Uterus (tissue), 3 donors: ENCODE measurements at regions not wholly inside any gene's neighbourhood (a gene's known extent, or its start where the extent isn't known, plus 50 kb on each side); places are given as distances from the start of the nearest gene placed in this dataset.

Experiments used
- DNase-seq, 2 donors: peaks; one replicate each; pipeline ENCODE4 v3.0.0-alpha.2; 2019 to 2020
- H3K27ac ChIP-seq, 2 donors: fragments of 200-600 bp; sonication (generic); 1 replicate in 1 of 2; 2 replicates in 1 of 2; pipeline ENCODE4 v1.5.1; 2016 to 2018
- H3K27me3 ChIP-seq, 2 donors: fragments of 200-600 bp; sonication (generic); one replicate each; pipeline ENCODE4 v1.5.1; 2018 to 2019; ENCODE audit warnings: control low read depth in 1 of 2
- H3K36me3 ChIP-seq, 2 donors: fragments of 200-600 bp; sonication (generic); one replicate each; pipeline ENCODE4 v1.5.1; 2019; ENCODE audit warnings: control low read depth in 1 of 2
- H3K4me1 ChIP-seq, 2 donors: fragments of 200-600 bp; sonication (generic); one replicate each; pipeline ENCODE4 v1.5.1; 2018 to 2019; ENCODE audit warnings: control low read depth in 1 of 2
- H3K4me3 ChIP-seq, 2 donors: fragments of 200-600 bp; sonication (generic); 1 replicate in 1 of 2; 2 replicates in 1 of 2; pipeline ENCODE4 v1.5.1; 2018 to 2019; ENCODE audit warnings: mild to moderate bottlenecking in 1 of 2
- H3K9me3 ChIP-seq, 2 donors: fragments of 200-600 bp; sonication (generic); one replicate each; pipeline ENCODE4 v1.5.1; 2019; ENCODE audit warnings: control low read depth in 1 of 2
- CTCF ChIP-seq, 4 experiments: fragments of 200-600 bp in 2 of 4; fragments of 450-650 bp in 2 of 4; sonication (generic) in 2 of 4; IDR thresholded peaks; one replicate each; pipeline ENCODE4 v1.5.1; 2016 to 2019; ENCODE audit warnings: antibody characterized with exemption in 4 of 4, mild to moderate bottlenecking in 2 of 4, moderate library complexity in 1 of 4
- POLR2A ChIP-seq, 2 donors: fragments of 450-650 bp; IDR thresholded peaks; one replicate each; pipeline ENCODE4 v1.6.1; 2016; ENCODE audit warnings: antibody characterized with exemption in 2 of 2, mild to moderate bottlenecking in 1 of 2, moderate library complexity in 1 of 2
- intact Hi-C: fragments of 100-400 bp; cut with DNase I; formaldehyde crosslinking; loops from one replicate; pipeline ENCODE4 v1.15.1; 2023; ENCODE audit warnings: low total_unique reads
- donor health status: DM: yes; HTN: yes; CAD: no.

GRCh38 chr12:19614601-19615383 is 175.5 kb downstream of the AEBP2 start:
- H3K4me1 ChIP-seq: no peaks in the 10 kb centered on the region
- intact Hi-C loops: no loop called here
- TF ChIP-seq POLR2A (IDR thresholded peaks at IDR 0.05) (no peak), CTCF (IDR thresholded peaks at IDR 0.05) (no peak)
- no peaks in the 10 kb centered on the region for H3K27me3 ChIP-seq
- no peak overlapping the region for H3K4me3 ChIP-seq
- no peaks in the 10 kb centered on the region for H3K9me3 ChIP-seq
- H3K27ac ChIP-seq: no peak overlapping the region
- no peak for DNase-seq
- no peaks in the 10 kb centered on the region for H3K36me3 ChIP-seq

- DNase-seq: no peak
- intact Hi-C loops: no loop called here
- no peaks in the 10 kb centered on the region for H3K4me1 ChIP-seq
- no peaks in the 10 kb centered on the region for H3K27me3 ChIP-seq
- H3K9me3 ChIP-seq: no peaks in the 10 kb centered on the region
- no peaks in the 10 kb centered on the region for H3K36me3 ChIP-seq
- H3K27ac ChIP-seq: no peak overlapping the region
- H3K4me3 ChIP-seq: no peak overlapping the region
- no peak for TF ChIP-seq POLR2A (IDR thresholded peaks at IDR 0.05)
- no peak for TF ChIP-seq CTCF (IDR thresholded peaks at IDR 0.05)
Observed at GRCh38 chr12:19615384-19615725, 176.1 kb downstream of the AEBP2 start.

GRCh38 chr12:19616781-19617180 is 177.5 kb downstream of the AEBP2 start:
- H3K27me3 ChIP-seq: no peaks in the 10 kb centered on the region
- no peak for DNase-seq
- no peaks in the 10 kb centered on the region for H3K9me3 ChIP-seq
- H3K4me1 ChIP-seq: no peaks in the 10 kb centered on the region
- no peaks in the 10 kb centered on the region for H3K36me3 ChIP-seq
- H3K4me3 ChIP-seq: no peak overlapping the region
- intact Hi-C loops: no loop called here
- TF ChIP-seq POLR2A (IDR thresholded peaks at IDR 0.05) (no peak), CTCF (IDR thresholded peaks at IDR 0.05) (no peak)
- no peak overlapping the region for H3K27ac ChIP-seq

DNA sequence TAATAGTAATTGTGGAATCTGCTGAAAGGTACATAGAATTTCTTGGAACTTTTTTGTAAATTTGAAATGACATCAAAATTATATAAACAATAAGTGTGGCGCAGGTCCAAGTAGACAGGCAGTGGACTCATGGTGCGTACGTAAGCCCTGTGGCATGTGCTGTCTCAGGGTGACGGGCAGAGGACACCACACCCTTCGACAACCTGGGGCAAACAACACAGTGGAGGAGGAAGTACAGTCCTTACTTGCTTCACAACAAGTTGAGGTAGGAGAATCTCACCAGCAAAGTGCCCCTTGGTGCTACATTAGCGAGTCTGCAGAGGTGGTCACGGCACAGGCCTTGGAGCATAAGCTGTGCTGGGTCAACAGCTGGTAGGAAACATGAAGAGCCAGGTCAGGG is 180.9 kb downstream of the AEBP2 start:
- Histone ChIP-seq H3K36me3 (no peaks in the 10 kb centered on the region), H3K27me3 (no peaks in the 10 kb centered on the region), H3K4me1 (no peaks in the 10 kb centered on the region), H3K9me3 (no peaks in the 10 kb centered on the region), H3K27ac (no peak overlapping the region), H3K4me3 (no peak overlapping the region)
- intact Hi-C loops: no loop called here
- TF ChIP-seq POLR2A (IDR thresholded peaks at IDR 0.05) (no peak), CTCF (IDR thresholded peaks at IDR 0.05) (no peak)
- DNase-seq: no peak

DNA sequence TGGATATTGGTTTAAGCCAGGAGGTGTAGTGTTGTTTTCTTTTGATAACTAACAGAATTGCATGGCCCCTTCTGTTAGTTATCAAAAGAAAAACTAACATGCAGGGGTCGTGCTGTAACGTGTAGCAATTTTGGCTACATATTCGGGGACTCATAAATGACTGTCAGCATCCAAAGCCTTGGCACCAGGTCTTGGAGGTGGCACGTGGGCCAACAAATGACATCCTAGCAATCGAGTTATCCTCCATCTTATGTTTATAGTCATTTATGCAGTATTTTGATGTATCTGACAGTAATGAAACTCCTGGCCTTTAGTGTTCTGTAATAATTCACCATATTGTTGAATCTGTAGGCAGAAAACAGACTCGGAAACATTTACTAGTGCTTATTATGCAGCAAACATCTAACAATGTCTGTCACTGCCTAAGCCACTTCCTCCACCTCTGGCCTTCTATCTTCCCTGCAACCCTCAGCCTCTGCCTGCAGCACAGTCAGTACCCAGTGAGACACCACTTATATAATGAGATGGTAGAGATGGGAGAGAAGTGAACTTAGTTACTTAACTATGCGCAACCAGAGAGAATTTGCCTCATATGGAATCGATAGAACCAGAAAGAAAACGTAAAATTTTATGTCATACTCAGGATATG is 184.6 kb downstream of the AEBP2 start:
- no peaks in the 10 kb centered on the region for H3K9me3 ChIP-seq
- no peaks in the 10 kb centered on the region for H3K36me3 ChIP-seq
- H3K27me3 ChIP-seq: no peaks in the 10 kb centered on the region
- H3K4me1 ChIP-seq: peaks cover 0 to 4% of the 10 kb centered on the region in 2 donors
- intact Hi-C loops: no loop called here
- no peak overlapping the region for H3K4me3 ChIP-seq
- TF ChIP-seq POLR2A (IDR thresholded peaks at IDR 0.05) (no peak), CTCF (IDR thresholded peaks at IDR 0.05) (no peak)
- no peak for DNase-seq
- no peak overlapping the region for H3K27ac ChIP-seq
